IPS-15b (cell line): ENCODE measurements at regions not wholly inside any gene's neighbourhood (a gene's known extent, or its start where the extent isn't known, plus 50 kb on each side); places are given as distances from the start of the nearest gene placed in this dataset.

Source experiments
- H3K27me3 ChIP-seq: one replicate; pipeline ENCODE4 v1.6.1; 2013; ENCODE audit warnings: low read length; ENCODE audit not compliant: control insufficient read depth, insufficient read depth
- H3K36me3 ChIP-seq: one replicate; pipeline ENCODE4 v1.6.1; 2013; ENCODE audit warnings: low read length; ENCODE audit not compliant: control insufficient read depth, insufficient read depth
- H3K4me1 ChIP-seq: one replicate; pipeline ENCODE4 v1.6.1; 2013; ENCODE audit warnings: mild to moderate bottlenecking, low read length; ENCODE audit not compliant: control insufficient read depth, insufficient read depth
- H3K4me3 ChIP-seq: one replicate; pipeline ENCODE4 v1.5.1; 2013; ENCODE audit warnings: low read depth, low read length
- H3K9ac ChIP-seq: one replicate; pipeline ENCODE4 v1.6.1; 2013; ENCODE audit warnings: low read depth, mild to moderate bottlenecking, low read length
- H3K9me3 ChIP-seq: one replicate; pipeline ENCODE4 v1.6.1; 2013; ENCODE audit warnings: mild to moderate bottlenecking, low read length; ENCODE audit not compliant: control insufficient read depth, insufficient read depth

DNA sequence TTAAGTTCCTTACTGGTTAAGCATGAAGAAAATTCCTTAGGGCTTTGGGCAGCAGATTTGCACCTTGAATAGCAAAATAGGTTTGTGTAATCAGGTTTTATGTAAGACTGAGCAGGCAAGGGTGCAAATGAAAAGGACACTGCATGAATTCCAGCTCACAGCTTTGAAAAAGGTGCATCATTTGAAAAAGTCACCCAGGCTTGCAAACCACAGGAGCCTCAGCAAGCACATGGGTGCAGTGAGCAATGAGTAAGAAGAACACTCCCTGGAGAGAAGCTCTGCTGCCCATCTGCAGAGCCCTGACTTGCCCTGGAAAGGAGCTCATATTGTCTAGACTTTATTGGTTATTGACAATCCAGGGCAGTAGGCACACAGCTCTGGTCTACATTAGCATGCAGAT lies 165.6 kb upstream of the KCNJ16 start:
- Histone ChIP-seq H3K4me1 (peaks cover 3% of the 10 kb centered on the region), H3K4me3 (no peak overlapping the region), H3K36me3 (no peaks in the 10 kb centered on the region), H3K9ac (no peak overlapping the region), H3K27me3 (no peaks in the 10 kb centered on the region), H3K9me3 (no peaks in the 10 kb centered on the region)

DNA sequence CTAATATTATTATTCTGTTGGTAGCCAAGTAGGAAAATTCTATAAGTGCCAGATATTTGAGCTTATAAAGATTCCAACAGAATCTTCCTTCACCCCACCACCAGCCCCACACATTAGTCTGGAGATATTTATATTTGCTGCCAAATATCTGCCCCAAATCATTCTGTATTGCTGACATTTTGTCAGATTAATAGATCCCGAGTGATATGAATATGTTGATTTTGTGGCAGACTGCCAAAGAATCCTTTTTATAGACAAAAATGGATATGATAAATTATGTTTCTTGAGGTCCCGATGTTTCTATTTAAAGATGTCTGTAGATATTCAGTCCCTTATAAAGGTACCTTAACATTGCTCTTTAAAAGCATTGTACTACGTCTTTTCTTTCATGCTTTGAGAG lies 162.2 kb upstream of the KCNJ16 start:
- no peaks in the 10 kb centered on the region for H3K27me3 ChIP-seq
- no peak overlapping the region for H3K9ac ChIP-seq
- H3K4me3 ChIP-seq: no peak overlapping the region
- H3K9me3 ChIP-seq: no peaks in the 10 kb centered on the region
- H3K4me1 ChIP-seq: peaks cover 8% of the 10 kb centered on the region
- H3K36me3 ChIP-seq: no peaks in the 10 kb centered on the region

DNA sequence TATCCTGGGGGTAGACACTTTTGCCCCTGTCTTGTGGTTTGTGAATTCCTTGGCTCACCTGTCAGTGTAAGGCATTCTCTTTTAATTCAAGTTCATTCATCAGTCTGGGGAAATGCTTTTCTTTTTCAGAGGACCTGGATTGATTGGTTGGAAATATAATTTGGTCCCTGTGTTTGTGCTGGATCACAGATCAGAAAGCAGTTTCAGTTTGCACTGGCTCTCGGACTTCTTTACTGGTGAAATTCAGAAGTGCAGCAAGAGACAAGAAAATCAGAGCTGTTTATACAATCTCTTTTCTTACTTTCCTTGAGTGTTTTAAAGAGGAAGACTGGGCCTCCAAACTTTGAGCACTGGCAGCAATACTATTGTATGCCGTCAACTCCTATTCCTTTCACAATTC lies 161.8 kb upstream of the KCNJ16 start:
- peaks cover 8% of the 10 kb centered on the region for H3K4me1 ChIP-seq
- no peak overlapping the region for H3K4me3 ChIP-seq
- no peaks in the 10 kb centered on the region for H3K36me3 ChIP-seq
- H3K9ac ChIP-seq: no peak overlapping the region
- H3K27me3 ChIP-seq: no peaks in the 10 kb centered on the region
- H3K9me3 ChIP-seq: no peaks in the 10 kb centered on the region

DNA sequence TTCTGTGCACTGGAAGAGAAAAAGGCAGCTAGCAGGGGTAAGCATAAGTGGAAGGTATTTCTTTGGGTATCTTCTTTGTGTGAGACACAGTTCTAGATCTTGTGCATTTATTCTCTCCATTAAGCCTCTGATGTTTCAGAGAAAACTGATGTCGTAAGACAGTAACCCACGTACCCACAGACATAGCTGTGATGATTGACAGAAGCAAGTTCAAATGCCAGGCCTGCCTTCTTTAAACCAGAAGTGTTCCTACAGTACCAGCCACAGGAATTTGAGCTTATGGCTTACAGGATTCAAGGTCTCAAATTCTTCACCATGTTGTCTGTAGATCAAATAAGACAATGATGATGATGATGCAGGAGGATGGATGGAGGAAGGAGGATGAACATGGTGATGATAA lies 161.4 kb upstream of the KCNJ16 start:
- no peaks in the 10 kb centered on the region for H3K27me3 ChIP-seq
- no peak overlapping the region for H3K4me3 ChIP-seq
- no peak overlapping the region for H3K9ac ChIP-seq
- no peaks in the 10 kb centered on the region for H3K9me3 ChIP-seq
- no peaks in the 10 kb centered on the region for H3K36me3 ChIP-seq
- peaks cover 8% of the 10 kb centered on the region for H3K4me1 ChIP-seq

DNA sequence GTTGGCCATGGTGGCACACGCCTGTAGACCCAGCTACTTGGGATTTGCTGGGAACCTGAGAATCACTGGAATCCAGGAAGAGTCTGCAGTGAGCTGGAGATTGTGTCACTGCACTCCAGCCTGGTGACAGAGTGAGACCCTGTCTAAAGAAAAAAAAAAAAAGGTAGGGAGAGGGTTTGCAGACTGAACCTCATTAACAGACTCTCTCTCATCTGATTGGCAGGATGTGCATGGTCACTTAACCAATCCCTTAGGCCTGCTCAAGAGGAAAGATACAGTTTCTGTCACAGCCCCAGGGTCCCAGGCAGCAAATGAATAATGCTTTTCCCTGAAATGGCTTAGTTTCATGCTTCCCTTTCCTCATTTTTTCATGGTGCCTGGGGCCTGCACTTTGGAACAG lies 160.5 kb upstream of the KCNJ16 start:
- H3K36me3 ChIP-seq: no peaks in the 10 kb centered on the region
- H3K4me3 ChIP-seq: no peak overlapping the region
- no peak overlapping the region for H3K9ac ChIP-seq
- H3K4me1 ChIP-seq: peaks cover 8% of the 10 kb centered on the region
- no peaks in the 10 kb centered on the region for H3K9me3 ChIP-seq
- H3K27me3 ChIP-seq: no peaks in the 10 kb centered on the region

DNA sequence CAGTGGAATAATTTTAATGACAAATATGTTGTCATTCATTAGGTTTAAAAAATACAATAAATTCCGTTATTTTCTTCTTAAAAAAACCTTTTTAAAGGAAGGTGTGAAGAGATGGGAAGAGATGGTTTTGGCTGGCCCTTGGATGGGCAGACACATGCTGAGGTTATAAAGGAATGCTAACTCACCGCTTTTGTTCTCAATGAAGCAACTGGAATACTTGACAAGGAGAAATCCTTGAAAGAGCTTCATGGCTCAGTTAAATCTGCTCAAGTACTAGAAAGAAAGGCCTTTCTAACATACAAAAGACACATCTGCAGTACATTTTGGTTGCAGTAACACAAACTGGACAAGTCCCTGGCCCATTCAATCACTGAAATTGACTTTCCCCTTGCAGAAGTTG lies 158.3 kb upstream of the KCNJ16 start:
- Histone ChIP-seq H3K9me3 (no peaks in the 10 kb centered on the region), H3K36me3 (no peaks in the 10 kb centered on the region), H3K27me3 (no peaks in the 10 kb centered on the region), H3K4me1 (peaks cover 8% of the 10 kb centered on the region), H3K4me3 (no peak overlapping the region), H3K9ac (no peak overlapping the region)

DNA sequence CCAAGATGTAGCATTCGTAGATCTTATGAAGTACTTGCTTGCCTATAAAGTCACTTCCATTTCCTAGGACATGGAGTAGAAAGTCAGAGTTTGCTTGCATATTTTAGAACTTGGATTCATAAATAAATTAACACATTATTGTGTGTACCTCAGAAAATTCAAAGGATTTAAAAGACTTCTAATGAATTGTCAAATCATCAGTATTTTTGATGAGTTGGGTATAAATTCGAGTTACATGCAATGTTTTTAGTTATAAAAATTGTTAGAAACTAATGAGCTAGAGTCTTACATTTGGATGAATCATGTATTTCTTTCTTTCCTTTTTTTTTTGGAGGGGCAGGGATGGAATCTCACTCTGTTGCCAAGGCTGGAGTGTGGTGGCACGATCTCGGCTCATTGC lies 156.9 kb upstream of the KCNJ16 start:
- H3K36me3 ChIP-seq: no peaks in the 10 kb centered on the region
- H3K9me3 ChIP-seq: no peaks in the 10 kb centered on the region
- no peaks in the 10 kb centered on the region for H3K27me3 ChIP-seq
- H3K4me1 ChIP-seq: peaks cover 8% of the 10 kb centered on the region
- H3K9ac ChIP-seq: no peak overlapping the region
- no peak overlapping the region for H3K4me3 ChIP-seq

DNA sequence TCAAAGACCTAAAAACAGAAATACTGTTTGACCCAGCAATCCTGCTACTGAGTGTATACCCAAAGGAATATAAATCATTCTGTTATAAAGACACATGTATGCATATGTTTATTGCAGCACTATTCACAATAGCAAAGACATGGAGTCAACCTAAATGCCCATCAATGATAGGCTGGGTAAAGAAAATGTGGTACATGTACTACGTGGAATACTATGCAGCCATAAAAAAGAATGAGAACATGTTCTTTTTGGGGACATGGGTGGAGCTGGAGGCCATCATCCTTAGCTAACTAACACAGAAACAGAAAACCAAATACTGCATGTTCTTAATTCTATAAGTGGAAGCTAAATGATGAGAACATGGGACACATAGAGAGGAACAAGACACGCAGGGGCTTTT lies 155.2 kb upstream of the KCNJ16 start:
- H3K36me3 ChIP-seq: no peaks in the 10 kb centered on the region
- no peaks in the 10 kb centered on the region for H3K27me3 ChIP-seq
- peaks cover 5% of the 10 kb centered on the region for H3K4me1 ChIP-seq
- no peak overlapping the region for H3K4me3 ChIP-seq
- H3K9ac ChIP-seq: no peak overlapping the region
- H3K9me3 ChIP-seq: no peaks in the 10 kb centered on the region

DNA sequence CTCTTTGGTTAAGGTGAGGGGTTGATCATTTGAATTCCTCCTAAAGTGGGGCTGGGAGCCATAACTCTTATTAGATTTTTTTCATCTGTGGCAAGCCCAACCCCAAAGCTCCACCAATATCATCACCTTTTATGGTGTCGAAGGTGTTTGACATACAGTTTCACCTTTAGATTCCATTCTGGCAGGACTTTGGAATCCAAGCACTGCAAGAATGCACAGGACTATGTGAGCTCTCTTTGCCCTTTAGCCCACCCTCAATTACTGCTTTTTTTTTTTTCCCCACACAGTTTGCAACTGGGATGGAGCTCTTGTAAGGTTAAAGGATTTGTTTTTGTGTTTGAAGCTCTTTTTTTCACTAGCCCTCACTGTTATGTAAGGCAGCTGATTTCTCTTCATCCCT lies 154.0 kb upstream of the KCNJ16 start:
- Histone ChIP-seq H3K27me3 (no peaks in the 10 kb centered on the region), H3K9ac (no peak overlapping the region), H3K9me3 (no peaks in the 10 kb centered on the region), H3K4me3 (no peak overlapping the region), H3K36me3 (no peaks in the 10 kb centered on the region), H3K4me1 (peaks cover 5% of the 10 kb centered on the region)

DNA sequence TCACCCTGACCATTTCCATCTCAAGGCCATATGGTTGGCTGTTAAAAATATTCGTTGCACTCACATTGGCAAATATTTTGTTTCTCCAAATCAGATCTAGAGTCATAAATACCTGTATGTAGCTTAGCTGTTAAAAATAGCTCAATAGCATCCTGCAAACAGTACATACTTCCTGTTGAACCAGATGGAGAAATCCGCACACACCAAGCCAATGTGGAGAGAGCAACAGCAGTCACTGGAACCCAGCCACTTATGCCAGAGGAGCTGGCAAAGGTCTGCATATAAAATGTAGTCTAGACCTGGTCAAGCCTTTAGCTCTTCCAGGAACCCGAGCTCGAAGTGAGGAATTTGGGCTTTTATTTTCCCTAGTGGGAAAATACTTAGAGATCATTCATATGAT lies 146.4 kb upstream of the KCNJ16 start:
- Histone ChIP-seq H3K4me3 (no peak overlapping the region), H3K9ac (no peak overlapping the region), H3K36me3 (no peaks in the 10 kb centered on the region), H3K27me3 (no peaks in the 10 kb centered on the region), H3K9me3 (no peaks in the 10 kb centered on the region), H3K4me1 (no peaks in the 10 kb centered on the region)

DNA sequence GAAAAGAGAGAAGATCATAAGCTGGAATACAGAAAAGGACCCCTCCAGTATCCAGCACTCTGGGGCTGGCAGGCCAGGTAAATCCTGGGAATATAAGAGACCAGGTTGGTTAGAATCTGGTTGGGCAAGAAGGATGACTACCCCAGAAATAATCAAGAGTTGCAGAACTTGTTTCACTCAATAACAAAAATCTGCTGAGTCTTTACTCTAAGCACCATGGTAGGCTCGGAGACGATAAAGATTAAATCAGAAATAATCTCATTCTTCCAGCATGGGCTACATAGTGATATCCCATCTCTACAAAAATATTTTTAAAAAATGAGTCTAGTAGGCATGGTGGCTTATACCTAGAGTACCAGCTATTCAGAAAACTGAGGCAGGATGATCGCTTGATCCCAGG lies 138.0 kb upstream of the KCNJ16 start:
- no peaks in the 10 kb centered on the region for H3K27me3 ChIP-seq
- H3K4me1 ChIP-seq: no peaks in the 10 kb centered on the region
- H3K4me3 ChIP-seq: no peak overlapping the region
- H3K9ac ChIP-seq: no peak overlapping the region
- H3K9me3 ChIP-seq: no peaks in the 10 kb centered on the region
- H3K36me3 ChIP-seq: no peaks in the 10 kb centered on the region

DNA sequence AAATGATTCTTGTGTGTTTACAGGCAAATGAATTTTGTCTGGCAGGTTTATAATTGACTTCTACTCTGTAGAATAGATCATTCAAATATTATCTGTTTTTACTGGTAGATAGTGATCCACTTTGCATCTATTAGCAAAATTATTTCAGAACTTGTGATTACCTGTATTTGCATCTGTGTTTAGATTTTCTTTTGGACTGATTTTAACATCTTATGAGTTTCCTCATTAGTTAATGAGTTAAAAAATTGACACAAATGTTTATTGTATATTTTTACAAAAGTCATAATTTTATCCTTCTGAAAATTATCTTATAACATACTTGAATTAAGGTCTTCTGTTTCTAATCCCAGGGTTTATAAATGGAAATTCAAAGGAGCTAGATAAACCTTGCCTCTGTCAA lies 132.0 kb upstream of the KCNJ16 start:
- no peaks in the 10 kb centered on the region for H3K36me3 ChIP-seq
- no peak overlapping the region for H3K9ac ChIP-seq
- no peak overlapping the region for H3K4me3 ChIP-seq
- H3K27me3 ChIP-seq: no peaks in the 10 kb centered on the region
- H3K9me3 ChIP-seq: no peaks in the 10 kb centered on the region
- H3K4me1 ChIP-seq: no peaks in the 10 kb centered on the region

DNA sequence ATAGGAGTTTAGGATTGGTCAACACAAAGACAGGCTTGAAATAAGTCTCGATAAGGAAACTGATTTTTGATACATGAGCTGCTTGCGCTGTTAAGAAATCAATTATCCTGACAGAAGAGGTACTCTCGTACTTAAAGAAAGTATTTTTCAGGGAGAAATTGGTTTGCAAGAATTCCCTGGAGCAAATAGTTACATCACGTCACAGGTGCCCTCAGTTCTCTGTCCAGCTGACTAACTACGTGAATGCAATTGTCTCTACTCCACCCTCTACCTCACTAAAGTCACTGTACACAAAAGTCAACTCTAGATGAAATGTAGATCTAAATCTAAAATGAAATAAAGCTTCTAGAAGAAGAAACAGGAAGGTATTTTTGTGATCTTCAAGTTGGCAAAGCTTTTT lies 130.6 kb upstream of the KCNJ16 start:
- H3K4me1 ChIP-seq: no peaks in the 10 kb centered on the region
- no peaks in the 10 kb centered on the region for H3K36me3 ChIP-seq
- H3K4me3 ChIP-seq: no peak overlapping the region
- H3K27me3 ChIP-seq: no peaks in the 10 kb centered on the region
- H3K9me3 ChIP-seq: no peaks in the 10 kb centered on the region
- H3K9ac ChIP-seq: no peak overlapping the region
